Coronary artery (tissue), 2 donors: ENCODE measurements at regions not wholly inside any gene's neighbourhood (a gene's known extent, or its start where the extent isn't known, plus 50 kb on each side); places are given as distances from the start of the nearest gene placed in this dataset.

ENCODE experiments used
- DNase-seq: peaks from one replicate; pipeline ENCODE4 v3.0.0-alpha.2; 2017; ENCODE audit warnings: low spot score
- H3K27ac ChIP-seq, 2 donors: fragments of 200-600 bp; sonication (generic); one replicate each; pipeline ENCODE4 v1.5.1; 2016 to 2019
- H3K4me3 ChIP-seq: fragments of 200-600 bp; sonication (generic); 2 replicates; pipeline ENCODE4 v1.5.1; 2016; ENCODE audit warnings: mild to moderate bottlenecking, moderate library complexity
- CTCF ChIP-seq: fragments of 200-600 bp; sonication (generic); IDR thresholded peaks from one replicate; pipeline ENCODE4 v1.5.1; 2019; ENCODE audit warnings: antibody characterized with exemption

GRCh38 chr7:153454306-153454705 is 597.9 kb upstream of the DPP6 start:
- no peak for TF ChIP-seq CTCF
- Histone ChIP-seq H3K4me3 (no peak overlapping the region), H3K27ac (no peak overlapping the region)
- no peak for DNase-seq

GRCh38 chr7:153457746-153458145 is 594.5 kb upstream of the DPP6 start:
- no peak for DNase-seq
- no peak for TF ChIP-seq CTCF
- Histone ChIP-seq H3K4me3 (no peak overlapping the region), H3K27ac (no peak overlapping the region)

DNA sequence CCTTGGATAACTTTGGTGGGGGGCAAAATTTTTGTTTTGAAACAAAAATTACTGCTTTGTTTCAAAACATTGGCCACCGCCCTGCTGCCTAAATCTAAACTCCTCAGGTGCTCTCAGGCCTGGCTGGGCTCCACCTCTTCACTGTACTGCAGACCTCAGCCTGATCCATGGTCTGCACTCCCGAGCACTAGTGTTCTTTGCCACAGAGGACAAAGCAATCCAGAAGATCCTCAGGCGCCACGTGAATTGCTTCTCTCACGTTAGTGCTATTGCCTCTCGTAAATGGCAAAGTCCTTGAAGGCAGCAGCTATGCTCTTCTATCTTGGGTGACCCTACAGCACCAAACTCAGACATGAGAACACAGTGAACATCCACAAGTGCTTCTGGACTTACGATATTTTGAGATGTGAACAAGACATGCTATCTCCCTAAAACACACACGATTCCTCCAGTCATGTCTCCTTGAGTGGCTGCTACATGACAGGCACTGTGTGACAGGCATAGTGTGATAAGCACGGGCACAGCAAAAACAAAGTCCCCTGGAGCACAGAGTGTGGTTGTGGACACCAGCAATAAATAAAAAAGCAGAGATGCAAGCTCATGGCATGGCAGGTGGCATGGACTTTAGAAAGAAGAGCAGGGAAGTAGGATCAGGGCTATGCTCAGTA is 582.1 kb upstream of the DPP6 start:
- TF ChIP-seq CTCF, result no peak
- Histone ChIP-seq H3K4me3 (no peak overlapping the region), H3K27ac (no peak overlapping the region)
- DNase-seq, result no peak

DNA sequence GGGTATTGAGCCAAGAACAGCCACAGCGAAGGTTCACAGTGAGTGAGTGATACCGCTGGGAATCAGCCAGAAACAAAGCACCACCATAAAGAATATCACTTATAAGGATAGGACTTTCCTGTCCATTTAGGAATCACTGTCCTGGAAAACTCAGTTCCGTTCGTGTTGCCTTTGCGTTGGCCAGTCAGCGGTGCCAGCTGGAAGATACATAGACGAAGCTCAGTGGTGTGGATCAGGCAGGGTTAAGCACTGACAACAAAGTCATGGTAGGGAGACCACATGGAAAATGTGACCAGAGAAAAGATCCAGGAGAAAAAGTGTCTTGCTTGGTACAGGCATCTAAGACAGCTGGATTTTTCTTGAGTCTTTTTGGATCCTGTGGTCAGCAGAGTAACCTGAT is 579.7 kb upstream of the DPP6 start:
- no peak for TF ChIP-seq CTCF
- Histone ChIP-seq H3K27ac (no peak overlapping the region), H3K4me3 (no peak overlapping the region)
- DNase-seq, result no peak

GRCh38 chr7:153473185-153473584 is 579.0 kb upstream of the DPP6 start:
- no peak for DNase-seq
- Histone ChIP-seq H3K4me3 (no peak overlapping the region), H3K27ac (no peak overlapping the region)
- TF ChIP-seq CTCF, result no peak

GRCh38 chr7:153475239-153475638 is 577.0 kb upstream of the DPP6 start:
- Histone ChIP-seq H3K27ac (no peak overlapping the region), H3K4me3 (no peak overlapping the region)
- DNase-seq, result no peak
- no peak for TF ChIP-seq CTCF

DNA sequence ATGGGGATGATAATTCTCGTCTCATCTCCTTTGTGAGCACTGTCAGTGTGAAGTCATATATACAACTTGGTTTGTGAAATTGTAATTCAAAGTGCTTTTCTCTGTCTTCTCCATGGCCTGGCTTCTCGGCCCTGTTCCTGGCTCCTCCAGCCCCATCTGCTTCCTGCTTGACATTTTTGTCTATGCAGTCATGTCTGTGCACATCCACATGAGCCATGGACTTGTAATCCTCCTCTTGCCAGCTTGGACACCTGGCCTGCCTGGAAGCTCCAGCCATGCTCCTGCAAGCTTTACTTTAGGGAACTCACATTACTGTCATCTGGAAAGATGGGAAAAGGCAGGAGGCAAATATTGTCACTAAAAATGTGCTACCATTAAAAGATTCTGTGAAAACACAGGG is 576.0 kb upstream of the DPP6 start:
- no peak for TF ChIP-seq CTCF
- DNase-seq, result no peak
- no peak overlapping the region for H3K27ac ChIP-seq
- no peak overlapping the region for H3K4me3 ChIP-seq
